ENCODE measurements at regions not wholly inside any gene's neighbourhood (a gene's known extent, or its start where the extent isn't known, plus 50 kb on each side); places are given as distances from the start of the nearest gene placed in this dataset.

GRCh38 chr16:35298460-35299243 is 1839.2 kb downstream of the TP53TG3F start:
- TF ChIP-seq CTCF (IDR thresholded peaks at IDR 0.05) = no peak
- TF ChIP-seq POLR2AphosphoS5 (IDR thresholded peaks at IDR 0.05) = no peak
- TF ChIP-seq POLR2A (IDR thresholded peaks at IDR 0.05) = no peak
